Activated naive CD4-positive, alpha-beta T cell treated with anti-CD3 and anti-CD28 coated beads for 36 hours (primary cell): ENCODE measurements at regions not wholly inside any gene's neighbourhood (a gene's known extent, or its start where the extent isn't known, plus 50 kb on each side); places are given as distances from the start of the nearest gene placed in this dataset.

Experiments
- CTCF ChIA-PET: fragments of 350-600 bp; sonication (Branson Sonifier 250); formaldehyde crosslinking; loops from one replicate; lab custom pipeline; 2021; ENCODE audit warnings: antibody characterized with exemption; lab: Charles Lee
- DNase-seq: peaks from one replicate; pipeline ENCODE4 v3.0.0-alpha.2; 2020
- H3K27ac Mint-ChIP-seq: one replicate; pipeline ENCODE4 v1.8.0; 2021; ENCODE audit warnings: mild to moderate bottlenecking, mixed read lengths
- H3K27me3 Mint-ChIP-seq: one replicate; pipeline ENCODE4 v1.8.0; 2021; ENCODE audit warnings: low read depth, mixed read lengths
- H3K36me3 Mint-ChIP-seq: one replicate; pipeline ENCODE4 v1.8.0; 2021; ENCODE audit warnings: low read depth, mixed read lengths
- H3K4me1 Mint-ChIP-seq: one replicate; pipeline ENCODE4 v1.8.0; 2021; ENCODE audit warnings: low read depth, mixed read lengths
- H3K4me3 Mint-ChIP-seq: one replicate; pipeline ENCODE4 v1.8.0; 2021; ENCODE audit warnings: mild to moderate bottlenecking, moderate library complexity, mixed read lengths
- H3K9me3 Mint-ChIP-seq: one replicate; pipeline ENCODE4 v1.8.0; 2021; ENCODE audit warnings: mixed read lengths
- intact Hi-C: fragments of 100-400 bp; cut with micrococcal nuclease; formaldehyde crosslinking; loops from one replicate; pipeline ENCODE4 v1.15.1; 2023

- Mint-ChIP-seq H3K27me3 (peaks cover 15% of the 10 kb centered on the region), H3K4me1 (no peaks in the 10 kb centered on the region), H3K4me3 (no peak overlapping the region), H3K36me3 (no peaks in the 10 kb centered on the region), H3K27ac (no peak overlapping the region), H3K9me3 (no peaks in the 10 kb centered on the region)
- DNase-seq: no peak
- CTCF ChIA-PET: interaction anchor here (1.0 to 1.2 kb wide), 2 partner anchors 140 to 1574 kb away, joined by 3 read pairs; no protein-coding TSS in a partner anchor
- intact Hi-C loops: loop anchor here (2.0 kb wide), 1 partner anchor 1337 kb away; no protein-coding TSS in a partner anchor
Observed at GRCh38 chr6:168956141-168956838, 297.4 kb downstream of the THBS2 start.

GRCh38 chr6:168953461-168953860, 300.2 kb downstream of the THBS2 start:
- CTCF ChIA-PET: no interaction called here

GRCh38 chr6:168951217-168951616, 302.4 kb downstream of the THBS2 start:
- no peak overlapping the region for H3K27ac Mint-ChIP-seq
- no peaks in the 10 kb centered on the region for H3K9me3 Mint-ChIP-seq
- CTCF ChIA-PET: no interaction called here
- H3K4me3 Mint-ChIP-seq: no peak overlapping the region
- no peaks in the 10 kb centered on the region for H3K36me3 Mint-ChIP-seq
- DNase-seq: no peak
- intact Hi-C loops: no loop called here
- H3K27me3 Mint-ChIP-seq: peaks cover 13% of the 10 kb centered on the region
- no peaks in the 10 kb centered on the region for H3K4me1 Mint-ChIP-seq

More at GRCh38 chr6:168953461-168953860, 300.2 kb downstream of the THBS2 start:
- intact Hi-C loops: no loop called here
- no peak overlapping the region for H3K4me3 Mint-ChIP-seq
- no peaks in the 10 kb centered on the region for H3K9me3 Mint-ChIP-seq
- H3K36me3 Mint-ChIP-seq: no peaks in the 10 kb centered on the region
- H3K27ac Mint-ChIP-seq: no peak overlapping the region
- no peaks in the 10 kb centered on the region for H3K4me1 Mint-ChIP-seq
- H3K27me3 Mint-ChIP-seq: peaks cover 14% of the 10 kb centered on the region
- no peak for DNase-seq

DNA sequence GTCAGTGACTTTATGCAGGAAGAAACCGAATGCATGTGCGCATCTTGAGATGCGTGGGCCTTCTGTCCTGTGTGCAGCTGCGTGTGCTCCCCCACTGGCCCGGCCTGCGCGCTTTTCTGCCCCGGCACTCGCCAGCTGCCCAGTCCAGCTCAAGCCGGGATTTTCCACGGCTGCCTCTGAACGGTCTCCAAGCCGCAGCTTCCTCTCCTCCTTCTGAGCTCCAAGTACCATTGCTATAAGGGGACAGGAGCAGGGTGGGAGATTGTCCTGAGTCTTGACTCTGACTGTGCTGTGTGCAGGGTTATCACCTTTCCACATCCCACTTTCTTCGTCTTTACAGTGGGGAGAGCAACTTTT, 302.8 kb downstream of the THBS2 start:
- Mint-ChIP-seq H3K9me3 (no peaks in the 10 kb centered on the region), H3K27ac (no peak overlapping the region), H3K4me1 (no peaks in the 10 kb centered on the region)

GRCh38 chr6:168949981-168950857, 303.4 kb downstream of the THBS2 start:
- Mint-ChIP-seq H3K4me1 (no peaks in the 10 kb centered on the region), H3K27ac (no peak overlapping the region), H3K4me3 (no peak overlapping the region), H3K9me3 (no peaks in the 10 kb centered on the region), H3K27me3 (peaks cover 11% of the 10 kb centered on the region), H3K36me3 (no peaks in the 10 kb centered on the region)
- DNase-seq: no peak
- CTCF ChIA-PET: interaction anchor here (0.6 kb wide), 1 partner anchor 486 kb away, joined by 3 read pairs; no protein-coding TSS in a partner anchor
- intact Hi-C loops: no loop called here

More for the DNA sequence above, 302.8 kb downstream of the THBS2 start:
- intact Hi-C loops: no loop called here
- no peak for DNase-seq
- CTCF ChIA-PET: no interaction called here
- Mint-ChIP-seq H3K4me3 (no peak overlapping the region), H3K27me3 (peaks cover 11% of the 10 kb centered on the region), H3K36me3 (no peaks in the 10 kb centered on the region)

DNA sequence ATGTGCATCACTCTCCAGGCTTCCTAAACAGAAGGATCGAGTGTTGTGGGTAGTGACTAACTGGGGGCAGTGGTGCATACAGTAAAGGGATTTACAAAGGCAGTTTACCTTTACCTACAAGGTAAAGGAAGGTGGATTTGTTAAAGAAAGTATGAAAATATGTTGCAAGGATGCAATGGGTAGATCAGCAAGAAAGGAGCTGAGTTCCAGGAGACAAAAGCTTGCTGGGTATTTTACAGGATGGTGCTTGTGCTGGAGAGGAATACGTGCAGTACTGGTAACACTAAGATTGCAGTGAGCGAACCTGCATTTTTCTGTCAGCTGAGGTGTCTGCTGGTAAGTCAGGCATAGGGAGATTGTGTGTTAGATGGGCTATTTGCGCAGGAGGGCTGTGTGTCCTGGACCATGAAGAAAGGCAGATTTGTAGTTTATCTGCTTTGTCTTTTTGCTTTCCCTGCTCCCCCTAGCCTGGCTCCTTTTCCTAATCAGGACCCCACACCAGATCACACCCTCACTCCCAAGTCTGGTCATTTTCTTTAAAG, 304.6 kb downstream of the THBS2 start:
- H3K27ac Mint-ChIP-seq: no peak overlapping the region
- DNase-seq: no peak
- peaks cover 11% of the 10 kb centered on the region for H3K27me3 Mint-ChIP-seq
- H3K9me3 Mint-ChIP-seq: no peaks in the 10 kb centered on the region
- no peaks in the 10 kb centered on the region for H3K36me3 Mint-ChIP-seq
- no peaks in the 10 kb centered on the region for H3K4me1 Mint-ChIP-seq
- H3K4me3 Mint-ChIP-seq: no peak overlapping the region
- CTCF ChIA-PET: no interaction called here
- intact Hi-C loops: no loop called here

DNA sequence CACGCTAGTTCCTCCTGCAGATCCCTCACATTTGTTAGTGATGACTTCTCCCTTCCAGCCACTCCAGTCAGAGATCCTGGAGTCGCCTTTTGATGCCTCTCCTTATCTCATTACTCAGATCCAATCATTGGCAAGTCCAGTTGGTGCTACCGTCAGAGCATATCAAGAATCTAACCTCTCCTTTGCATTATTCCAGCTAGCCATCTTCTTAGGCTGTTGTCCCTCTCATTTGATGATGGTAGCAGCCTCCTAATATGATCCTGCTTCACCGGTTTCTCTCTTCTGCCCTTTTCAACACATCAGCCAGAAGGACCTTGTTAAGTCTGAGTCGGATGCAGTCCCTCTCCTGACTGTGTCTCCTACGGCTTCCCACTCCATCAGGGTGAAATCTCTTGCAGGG, 305.6 kb downstream of the THBS2 start:
- H3K27ac Mint-ChIP-seq: no peak overlapping the region
- intact Hi-C loops: no loop called here
- DNase-seq: no peak
- H3K36me3 Mint-ChIP-seq: no peaks in the 10 kb centered on the region
- H3K27me3 Mint-ChIP-seq: peaks cover 5% of the 10 kb centered on the region
- no peak overlapping the region for H3K4me3 Mint-ChIP-seq
- no peaks in the 10 kb centered on the region for H3K4me1 Mint-ChIP-seq
- H3K9me3 Mint-ChIP-seq: no peaks in the 10 kb centered on the region
- CTCF ChIA-PET: interaction anchor here (0.6 kb wide), 1 partner anchor 682 kb away, joined by 4 read pairs; no protein-coding TSS in a partner anchor

- Mint-ChIP-seq H3K27me3 (peaks cover 13% of the 10 kb centered on the region), H3K36me3 (no peaks in the 10 kb centered on the region), H3K27ac (no peak overlapping the region), H3K9me3 (no peaks in the 10 kb centered on the region), H3K4me3 (no peak overlapping the region), H3K4me1 (no peaks in the 10 kb centered on the region)
- CTCF ChIA-PET: interaction anchor here (0.6 kb wide), 1 partner anchor 99 kb away, joined by 4 read pairs; no protein-coding TSS in a partner anchor
- DNase-seq: no peak
- intact Hi-C loops: no loop called here
Observed at GRCh38 chr6:168943231-168943905, 310.3 kb downstream of the THBS2 start.

GRCh38 chr6:168942646-168943045, 311.0 kb downstream of the THBS2 start:
- Mint-ChIP-seq H3K36me3 (no peaks in the 10 kb centered on the region), H3K27ac (no peak overlapping the region), H3K4me1 (no peaks in the 10 kb centered on the region), H3K9me3 (no peaks in the 10 kb centered on the region), H3K27me3 (peaks cover 13% of the 10 kb centered on the region), H3K4me3 (no peak overlapping the region)
- no peak for DNase-seq
- intact Hi-C loops: no loop called here
- CTCF ChIA-PET: no interaction called here

DNA sequence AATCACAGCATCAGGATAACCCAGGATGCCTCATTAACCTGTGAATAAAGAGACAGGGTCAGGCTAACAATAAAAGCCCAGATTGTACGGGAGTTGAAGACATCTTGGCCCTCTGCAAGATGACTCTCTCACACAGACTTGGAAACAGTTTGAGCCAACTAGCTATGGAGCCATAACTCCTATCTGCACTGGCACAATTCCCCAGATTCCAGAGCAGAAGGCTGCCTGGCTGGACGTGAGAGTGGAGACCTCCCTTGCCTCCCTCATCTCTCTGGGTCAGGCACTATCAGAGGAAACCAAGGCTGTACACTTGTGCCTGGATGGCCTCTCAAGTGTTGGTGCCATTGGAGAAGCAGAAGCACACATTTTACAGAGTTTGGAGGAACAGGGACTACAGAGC, 312.6 kb downstream of the THBS2 start:
- intact Hi-C loops: no loop called here
- Mint-ChIP-seq H3K9me3 (no peaks in the 10 kb centered on the region), H3K27me3 (peaks cover 22% of the 10 kb centered on the region), H3K4me3 (no peak overlapping the region), H3K36me3 (no peaks in the 10 kb centered on the region), H3K4me1 (no peaks in the 10 kb centered on the region), H3K27ac (no peak overlapping the region)
- CTCF ChIA-PET: no interaction called here
- no peak for DNase-seq

DNA sequence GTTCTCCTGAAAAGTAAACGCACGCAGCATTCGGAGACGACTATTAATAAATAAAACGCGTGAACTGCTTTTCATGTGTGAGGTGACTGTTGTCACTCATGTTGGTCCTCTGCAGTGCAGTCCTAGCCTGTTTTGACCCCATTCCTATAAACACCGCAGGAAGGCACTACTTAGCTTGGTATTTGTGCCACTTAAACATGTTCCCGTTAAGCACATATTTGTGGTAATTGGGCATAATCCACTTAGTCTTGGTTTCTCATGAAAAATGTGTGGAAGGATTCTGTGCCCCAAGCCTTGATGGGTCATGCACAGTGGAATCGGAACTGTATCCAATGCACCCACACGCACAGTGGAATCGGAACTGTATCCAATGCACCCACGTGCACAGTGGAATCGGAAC, 313.9 kb downstream of the THBS2 start:
- DNase-seq: no peak
- Mint-ChIP-seq H3K27ac (no peak overlapping the region), H3K36me3 (no peaks in the 10 kb centered on the region), H3K4me1 (no peaks in the 10 kb centered on the region), H3K9me3 (no peaks in the 10 kb centered on the region), H3K4me3 (no peak overlapping the region), H3K27me3 (peaks cover 25% of the 10 kb centered on the region)
- CTCF ChIA-PET: no interaction called here
- intact Hi-C loops: no loop called here

DNA sequence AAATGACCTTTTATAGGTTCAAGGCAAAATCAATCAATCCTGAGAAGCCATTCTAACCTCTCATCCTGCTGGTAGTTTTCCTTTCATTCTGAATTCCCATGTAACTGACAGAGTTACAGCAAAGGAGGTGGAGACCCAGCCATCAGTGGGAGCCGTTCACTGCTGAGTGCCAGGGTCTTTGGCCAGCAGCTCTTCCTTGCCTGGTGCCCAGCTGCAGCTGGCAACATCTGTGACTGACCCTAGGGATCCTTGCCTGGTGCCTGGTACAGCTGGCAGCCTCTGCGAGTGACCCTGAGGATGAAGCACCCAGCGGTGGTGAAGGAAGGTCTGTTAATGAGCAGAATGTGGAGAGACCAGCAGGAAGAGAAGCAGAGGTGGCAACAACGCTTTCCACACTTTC, 314.6 kb downstream of the THBS2 start:
- no peaks in the 10 kb centered on the region for H3K4me1 Mint-ChIP-seq
- H3K27me3 Mint-ChIP-seq: peaks cover 30% of the 10 kb centered on the region
- intact Hi-C loops: no loop called here
- H3K27ac Mint-ChIP-seq: no peak overlapping the region
- H3K36me3 Mint-ChIP-seq: no peaks in the 10 kb centered on the region
- CTCF ChIA-PET: no interaction called here
- no peaks in the 10 kb centered on the region for H3K9me3 Mint-ChIP-seq
- no peak overlapping the region for H3K4me3 Mint-ChIP-seq
- no peak for DNase-seq
